GM21528 (cell line): ENCODE measurements at regions not wholly inside any gene's neighbourhood (a gene's known extent, or its start where the extent isn't known, plus 50 kb on each side); places are given as distances from the start of the nearest gene placed in this dataset.
"Not testable (repeated sequence)": the region's sequence is repeated elsewhere in the genome, so short reads cannot be mapped to it uniquely, and the experiment has no call there.

ENCODE experiments used
- ATAC-seq: cut with Tn5 transposase; IDR thresholded peaks from one replicate; pipeline ENCODE4 v1.9.1; 2021; ENCODE audit warnings: mild to moderate bottlenecking, moderate library complexity; ENCODE audit not compliant: unreplicated experiment, low FRiP score

- no peak for ATAC-seq
Measured at GRCh38 chr12:75876832-75877762, 154.5 kb downstream of the PHLDA1 start.

GRCh38 chr12:75874441-75874840 is 157.1 kb downstream of the PHLDA1 start:
- ATAC-seq: no peak

DNA sequence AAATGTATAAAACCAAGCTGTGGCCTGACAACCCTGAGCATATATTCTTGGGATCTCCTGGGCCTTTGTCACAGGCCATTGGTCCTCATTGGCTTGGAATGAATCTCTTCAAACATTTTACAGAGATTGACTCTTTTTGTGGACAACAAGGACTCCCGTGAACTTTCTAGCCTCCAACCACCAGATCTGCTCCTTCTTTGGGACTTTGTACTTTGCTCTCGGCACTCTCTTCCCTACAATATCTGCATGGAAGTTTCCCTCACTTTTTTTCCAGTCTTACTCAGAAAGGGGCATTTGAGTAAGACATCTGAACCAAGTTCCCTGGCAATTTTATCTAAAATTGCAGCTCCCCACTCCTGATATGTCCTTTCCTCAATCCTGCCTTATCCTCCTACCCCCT is 158.8 kb downstream of the PHLDA1 start:
- ATAC-seq: no peak

DNA sequence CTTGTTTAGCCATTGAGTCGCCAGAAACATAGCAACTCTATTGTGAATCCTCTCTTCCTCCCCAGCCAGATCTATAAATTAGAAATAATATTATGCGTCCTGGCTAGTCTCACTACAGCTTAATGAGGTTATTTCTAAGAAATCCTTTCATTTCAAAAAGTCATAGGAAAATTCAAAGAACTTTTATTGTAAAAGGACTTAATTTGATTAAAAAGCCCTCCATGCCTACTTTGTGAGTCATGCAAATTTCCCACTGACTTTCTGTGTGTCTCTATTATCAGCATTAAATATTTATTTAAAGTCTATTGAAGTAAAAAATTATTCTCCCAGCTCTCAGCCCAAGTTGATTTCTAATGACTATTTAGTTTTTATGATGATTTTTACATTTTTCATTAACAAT is 160.7 kb downstream of the PHLDA1 start:
- ATAC-seq: no peak

DNA sequence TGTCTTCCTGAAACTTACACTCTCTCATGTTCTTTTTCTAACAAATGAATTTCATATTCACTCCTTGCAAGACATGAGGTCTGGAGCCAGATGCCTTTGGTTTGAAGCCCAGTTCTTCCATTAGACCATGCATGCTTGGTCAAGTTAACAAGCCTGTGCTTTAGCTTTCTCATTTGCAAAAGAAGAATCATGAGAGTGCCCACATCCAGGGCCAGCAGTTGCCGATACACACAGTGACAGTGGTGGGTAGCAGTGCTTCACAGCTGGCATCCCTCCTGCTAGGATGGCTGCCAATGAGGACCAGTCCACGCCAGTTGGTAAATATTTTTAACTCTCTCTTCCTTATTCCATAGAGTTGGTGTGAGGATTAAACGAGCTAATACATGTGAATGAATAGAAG is 163.1 kb downstream of the PHLDA1 start:
- ATAC-seq: no peak

- ATAC-seq: no peak
Measured at GRCh38 chr12:75865315-75865714, 166.3 kb downstream of the PHLDA1 start.

- ATAC-seq: no peak
Measured at GRCh38 chr12:75864161-75864560, 167.4 kb downstream of the PHLDA1 start.

DNA sequence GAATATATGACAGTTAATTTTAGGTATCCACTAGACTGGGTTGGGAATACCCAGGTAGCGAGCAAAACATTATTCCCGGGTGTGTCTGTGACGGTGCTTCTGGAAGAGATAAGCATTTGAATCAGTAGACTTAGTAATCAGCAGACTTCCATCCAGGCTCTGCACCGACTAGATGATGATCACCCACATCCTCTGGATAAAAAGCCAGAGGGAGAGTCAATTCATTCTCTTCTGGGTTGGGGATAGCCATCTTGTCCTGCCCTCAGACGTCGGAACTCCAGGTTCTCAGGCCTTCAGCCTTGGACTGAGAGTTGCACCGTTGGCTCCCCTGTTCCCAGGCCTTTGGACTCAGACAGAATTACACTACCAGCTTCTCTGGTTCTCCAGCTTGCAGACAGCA is 168.0 kb downstream of the PHLDA1 start:
- no peak for ATAC-seq

- ATAC-seq: no peak
Measured at GRCh38 chr12:75862692-75863471, 168.7 kb downstream of the PHLDA1 start.

DNA sequence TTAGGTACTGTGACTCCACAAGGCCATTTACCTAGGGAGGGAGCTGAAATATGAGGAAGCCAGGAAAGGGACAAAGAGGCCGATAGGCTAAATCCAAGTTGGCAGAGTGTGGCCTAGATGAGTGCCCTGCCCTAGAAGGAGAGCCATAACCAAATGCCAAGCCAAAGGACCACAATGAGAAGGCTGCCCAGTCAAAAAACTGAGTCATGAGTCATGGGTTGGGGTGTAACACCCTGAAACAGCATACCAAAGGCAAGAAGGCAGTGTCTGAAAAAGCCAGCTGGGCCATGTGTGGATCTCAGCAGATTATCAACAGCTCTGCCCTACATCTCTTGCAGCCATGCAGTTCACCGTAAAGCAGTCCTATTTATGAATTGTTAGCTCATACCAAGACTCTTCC is 171.7 kb downstream of the PHLDA1 start:
- ATAC-seq: no peak

- ATAC-seq: no peak
Measured at GRCh38 chr12:75856235-75856634, 175.3 kb downstream of the PHLDA1 start.

DNA sequence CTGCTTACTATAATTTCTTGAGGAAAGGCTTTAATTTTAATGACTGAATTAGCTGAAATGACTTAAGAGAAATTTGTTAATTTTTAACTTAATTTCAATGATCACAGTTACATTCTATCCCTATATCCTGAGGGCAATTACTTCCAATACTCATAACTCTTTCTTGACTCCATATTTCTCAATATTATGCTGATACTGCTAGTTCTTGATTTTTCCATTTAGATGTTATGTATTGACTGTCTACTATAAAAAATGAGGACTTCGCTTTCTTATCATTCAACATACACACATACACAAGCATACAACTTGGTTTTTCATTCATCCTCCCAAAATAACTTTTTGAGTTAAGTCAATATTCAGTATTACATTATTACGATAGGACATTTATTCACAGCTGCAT is 176.2 kb downstream of the PHLDA1 start:
- no peak for ATAC-seq

DNA sequence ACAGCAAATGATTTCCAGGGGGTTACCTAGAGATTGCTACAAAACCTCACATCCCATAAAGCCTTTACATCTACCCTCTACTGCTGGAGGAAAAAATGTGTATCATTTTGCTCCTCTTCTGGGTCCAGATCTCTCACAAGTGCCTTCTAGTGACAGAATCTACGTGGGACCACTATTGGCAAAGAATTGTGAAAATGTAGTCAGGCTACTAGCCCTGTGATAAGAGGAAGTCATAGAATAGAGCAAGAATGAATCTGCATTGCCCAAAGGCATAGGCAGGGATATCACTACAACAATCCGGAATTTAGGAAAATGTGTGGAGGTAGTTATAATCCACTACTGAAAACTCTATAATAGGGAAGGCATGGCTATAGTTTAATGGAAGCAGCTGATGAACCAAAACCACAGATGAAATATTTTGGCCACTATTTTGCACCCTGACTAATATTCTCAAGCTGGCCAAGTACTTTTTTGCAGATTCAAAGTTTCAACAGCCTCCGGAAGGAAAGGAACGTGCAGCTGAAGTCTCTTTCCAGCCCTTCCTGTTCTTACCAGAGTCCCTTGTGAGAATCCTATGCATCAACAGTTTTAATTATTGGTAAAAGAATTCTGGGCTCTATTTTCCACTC is 176.8 kb downstream of the PHLDA1 start:
- ATAC-seq: no peak

- ATAC-seq: not testable (repeated sequence)
Measured at GRCh38 chr12:75854137-75854536, 177.4 kb downstream of the PHLDA1 start.

- no peak for ATAC-seq
Measured at GRCh38 chr12:75853626-75854025, 177.9 kb downstream of the PHLDA1 start.

- no peak for ATAC-seq
Measured at GRCh38 chr12:75852956-75853355, 178.6 kb downstream of the PHLDA1 start.

DNA sequence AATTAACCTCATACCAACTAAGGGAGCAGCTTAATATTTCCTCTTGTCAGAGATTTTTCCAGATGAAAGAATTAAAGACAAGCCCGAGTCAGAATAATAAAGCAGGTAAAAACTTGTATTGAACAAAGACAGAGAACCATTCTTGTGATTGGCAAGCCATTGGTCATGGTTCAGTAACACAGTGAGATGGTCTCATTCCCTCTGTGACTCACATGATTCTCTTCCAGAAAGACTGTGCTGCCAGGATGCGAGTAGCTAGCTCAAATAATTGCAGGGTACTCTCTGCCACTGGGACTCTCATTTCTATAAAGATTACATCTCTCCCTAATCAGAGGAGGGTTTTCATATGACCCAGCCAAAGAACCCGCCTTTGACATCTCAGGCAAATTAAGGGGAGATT is 179.4 kb downstream of the PHLDA1 start:
- no peak for ATAC-seq

GRCh38 chr12:75850721-75851462 is 180.7 kb downstream of the PHLDA1 start:
- no peak for ATAC-seq

- ATAC-seq: no peak
Measured at GRCh38 chr12:75848961-75849360, 182.6 kb downstream of the PHLDA1 start.

GRCh38 chr12:75848431-75848925 is 183.1 kb downstream of the PHLDA1 start:
- ATAC-seq: no peak
